ENCODE measurements at regions not wholly inside any gene's neighbourhood (a gene's known extent, or its start where the extent isn't known, plus 50 kb on each side); places are given as distances from the start of the nearest gene placed in this dataset.
A peak's percentile ranks its signal among the peaks of the same experiment; 100 is the strongest.

- DNase-seq = no peak
- Histone ChIP-seq H3K4me1 (no peaks in the 10 kb centered on the region), H3K27me3 (no peaks in the 10 kb centered on the region), H3K4me3 (replicated peaks in 1 of 3) (no peak overlapping the region), H3K36me3 (no peaks in the 10 kb centered on the region), H3K9me3 (no peaks in the 10 kb centered on the region), H3K27ac (peak overlapping the region in 1 of 3 donors; percentile 30)
- no peak for TF ChIP-seq CTCF (IDR thresholded peaks at IDR 0.05)
- TF ChIP-seq POLR2A (IDR thresholded peaks at IDR 0.05) = no peak
- intact Hi-C loops (cut with DNase I) = no loop called here
- 64 to 79% methylated on average over 1 of the region's 1 CpG for WGBS, 2 donors
Measured at GRCh38 chr3:157868196-157868595, 238.0 kb downstream of the SHOX2 start.

GRCh38 chr3:157865352-157866000 lies 240.7 kb downstream of the SHOX2 start:
- WGBS, 2 donors = 50 to 57% methylated on average over 9 of the region's 9 CpGs
- DNase-seq = no peak
- H3K27me3 ChIP-seq = no peaks in the 10 kb centered on the region
- no peaks in the 10 kb centered on the region for H3K36me3 ChIP-seq
- H3K27ac ChIP-seq = no peak overlapping the region
- intact Hi-C loops (cut with DNase I) = no loop called here
- H3K9me3 ChIP-seq = no peaks in the 10 kb centered on the region
- no peaks in the 10 kb centered on the region for H3K4me1 ChIP-seq
- TF ChIP-seq CTCF (IDR thresholded peaks at IDR 0.05) (no peak), POLR2A (IDR thresholded peaks at IDR 0.05) (no peak)
- no peak overlapping the region for H3K4me3 ChIP-seq (replicated peaks in 1 of 3)

GRCh38 chr3:157861076-157861765 lies 245.0 kb downstream of the SHOX2 start:
- Histone ChIP-seq H3K9me3 (no peaks in the 10 kb centered on the region), H3K4me3 (replicated peaks in 1 of 3) (no peak overlapping the region), H3K27ac (no peak overlapping the region), H3K27me3 (no peaks in the 10 kb centered on the region), H3K36me3 (no peaks in the 10 kb centered on the region), H3K4me1 (no peaks in the 10 kb centered on the region)
- 50 to 62% methylated on average over 4 of the region's 4 CpGs for WGBS, 2 donors
- intact Hi-C loops (cut with DNase I) = no loop called here
- no peak for TF ChIP-seq POLR2A (IDR thresholded peaks at IDR 0.05)
- no peak for TF ChIP-seq CTCF (IDR thresholded peaks at IDR 0.05)
- DNase-seq = no peak

GRCh38 chr3:157859541-157859940 lies 246.7 kb downstream of the SHOX2 start:
- H3K27me3 ChIP-seq = no peaks in the 10 kb centered on the region
- no peaks in the 10 kb centered on the region for H3K9me3 ChIP-seq
- H3K27ac ChIP-seq = no peak overlapping the region
- TF ChIP-seq CTCF (IDR thresholded peaks at IDR 0.05) = no peak
- TF ChIP-seq POLR2A (IDR thresholded peaks at IDR 0.05) = no peak
- intact Hi-C loops (cut with DNase I) = no loop called here
- H3K36me3 ChIP-seq = no peaks in the 10 kb centered on the region
- H3K4me3 ChIP-seq (replicated peaks in 1 of 3) = no peak overlapping the region
- H3K4me1 ChIP-seq = no peaks in the 10 kb centered on the region
- DNase-seq = no peak
- WGBS, 2 donors = 69 to 71% methylated on average over 2 of the region's 2 CpGs

- no peak overlapping the region for H3K4me3 ChIP-seq (replicated peaks in 1 of 3)
- 89 to 91% methylated on average over 1 of the region's 1 CpG for WGBS, 2 donors
- intact Hi-C loops (cut with DNase I) = no loop called here
- no peak for TF ChIP-seq POLR2A (IDR thresholded peaks at IDR 0.05)
- TF ChIP-seq CTCF (IDR thresholded peaks at IDR 0.05) = no peak
- no peak for DNase-seq
- H3K27me3 ChIP-seq = no peaks in the 10 kb centered on the region
- H3K36me3 ChIP-seq = no peaks in the 10 kb centered on the region
- no peaks in the 10 kb centered on the region for H3K4me1 ChIP-seq
- H3K9me3 ChIP-seq = no peaks in the 10 kb centered on the region
- H3K27ac ChIP-seq = no peak overlapping the region
Measured at GRCh38 chr3:157858821-157859220, 247.4 kb downstream of the SHOX2 start.
